Limb (tissue), 2 donors: ENCODE measurements at regions not wholly inside any gene's neighbourhood (a gene's known extent, or its start where the extent isn't known, plus 50 kb on each side); places are given as distances from the start of the nearest gene placed in this dataset.

Experiments
- DNase-seq, 2 donors: peaks; one replicate each; pipeline ENCODE4 v3.0.0-alpha.2; 2016; ENCODE audit errors: extremely low spot score in 2 of 2

DNA sequence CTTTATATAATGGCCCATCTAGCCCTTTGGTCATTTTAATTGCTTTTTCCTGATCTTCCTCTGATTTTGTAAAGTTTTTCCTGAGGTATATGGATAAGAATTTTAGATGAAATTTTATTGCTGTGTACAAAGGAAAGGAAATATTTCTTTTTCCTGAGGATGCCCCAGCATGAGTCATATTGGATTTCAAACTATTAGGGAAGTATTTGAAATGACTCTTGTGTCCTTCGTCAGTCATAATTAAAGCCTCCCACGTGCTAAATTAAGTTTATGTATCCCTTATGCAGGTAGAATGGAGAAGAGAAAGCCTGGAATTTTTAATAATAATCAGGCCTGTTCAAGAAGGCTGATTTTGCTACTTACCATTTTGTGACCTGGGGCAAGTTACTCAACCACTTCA, 82.6 kb upstream of the GLI3 start:
- no peak for DNase-seq

GRCh38 chr7:42315631-42316030, 78.6 kb upstream of the GLI3 start:
- no peak for DNase-seq

- no peak for DNase-seq
These were observed 78.1 kb upstream of the GLI3 start for GRCh38 chr7:42315103-42315502.

DNA sequence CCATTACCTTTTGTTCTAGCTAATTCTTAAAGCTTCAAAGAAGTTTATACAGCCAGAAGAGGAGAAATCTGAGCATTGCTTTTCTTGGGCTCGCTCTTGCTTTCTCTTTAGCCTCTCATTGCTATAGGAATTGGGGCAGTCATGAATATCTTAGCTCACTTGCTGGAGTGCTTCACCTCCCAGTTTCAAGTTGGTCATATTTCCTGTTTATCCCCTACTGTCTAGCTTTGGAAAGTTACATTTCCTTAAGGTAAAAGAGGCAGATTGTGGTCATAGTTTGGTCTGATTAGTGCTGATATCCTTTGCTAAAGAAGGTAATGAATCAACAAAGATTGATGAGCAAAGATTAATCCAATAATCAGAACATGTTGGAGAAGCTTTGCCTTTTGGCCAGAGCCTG, 77.7 kb upstream of the GLI3 start:
- DNase-seq, result no peak

DNA sequence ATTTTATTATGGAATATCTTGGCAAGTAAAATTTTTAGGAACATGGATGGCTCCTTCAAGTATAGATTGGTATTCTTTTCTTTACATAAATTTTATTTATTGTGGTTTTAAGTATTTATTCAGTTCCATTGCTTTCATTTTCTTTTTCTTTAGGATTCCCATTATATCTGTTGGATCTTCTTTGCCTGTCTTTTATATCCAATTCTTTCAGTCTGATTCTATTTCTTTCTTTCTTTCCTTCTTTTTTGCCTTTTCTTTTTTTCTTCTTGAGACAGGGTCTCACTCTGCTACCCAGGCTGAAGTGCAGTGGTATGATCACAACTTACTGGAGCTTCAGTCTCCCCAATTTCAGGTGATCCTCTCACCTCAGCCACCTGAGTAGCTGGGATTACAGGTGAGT, 74.2 kb upstream of the GLI3 start:
- no peak for DNase-seq

- DNase-seq, result no peak
These were observed 56.0 kb upstream of the GLI3 start for GRCh38 chr7:42292991-42293521.

DNA sequence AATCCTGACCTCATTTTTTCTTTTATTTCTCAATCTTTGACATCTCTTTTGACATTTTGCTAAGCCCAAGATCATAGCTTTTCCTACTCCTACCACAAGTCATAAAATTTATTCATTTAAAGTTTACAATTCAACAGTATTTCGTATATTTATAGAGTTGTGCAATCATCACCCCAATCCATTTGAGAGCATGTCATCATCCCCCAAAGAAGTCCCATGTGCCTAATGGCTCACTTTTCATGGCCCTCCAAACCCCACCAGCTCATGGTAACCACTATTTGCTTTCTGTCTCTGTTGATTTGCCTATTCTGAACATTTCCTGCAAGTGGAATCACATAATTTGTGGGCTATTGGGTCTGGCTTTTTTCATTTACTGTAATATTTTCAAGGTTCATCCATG, 52.5 kb upstream of the GLI3 start:
- no peak for DNase-seq
